ENCODE measurements at regions not wholly inside any gene's neighbourhood (a gene's known extent, or its start where the extent isn't known, plus 50 kb on each side); places are given as distances from the start of the nearest gene placed in this dataset.

GRCh38 chr5:12557012-12557411 is 652.8 kb upstream of the CTNND2 start:
- TF ChIP-seq CTCF (IDR thresholded peaks at IDR 0.05), result no peak
- no peak for TF ChIP-seq POLR2A (IDR thresholded peaks at IDR 0.05)

All from Peyer's patch (tissue), 4 donors.